ENCODE measurements at regions not wholly inside any gene's neighbourhood (a gene's known extent, or its start where the extent isn't known, plus 50 kb on each side); places are given as distances from the start of the nearest gene placed in this dataset.

- TF ChIP-seq, protein P1, sequence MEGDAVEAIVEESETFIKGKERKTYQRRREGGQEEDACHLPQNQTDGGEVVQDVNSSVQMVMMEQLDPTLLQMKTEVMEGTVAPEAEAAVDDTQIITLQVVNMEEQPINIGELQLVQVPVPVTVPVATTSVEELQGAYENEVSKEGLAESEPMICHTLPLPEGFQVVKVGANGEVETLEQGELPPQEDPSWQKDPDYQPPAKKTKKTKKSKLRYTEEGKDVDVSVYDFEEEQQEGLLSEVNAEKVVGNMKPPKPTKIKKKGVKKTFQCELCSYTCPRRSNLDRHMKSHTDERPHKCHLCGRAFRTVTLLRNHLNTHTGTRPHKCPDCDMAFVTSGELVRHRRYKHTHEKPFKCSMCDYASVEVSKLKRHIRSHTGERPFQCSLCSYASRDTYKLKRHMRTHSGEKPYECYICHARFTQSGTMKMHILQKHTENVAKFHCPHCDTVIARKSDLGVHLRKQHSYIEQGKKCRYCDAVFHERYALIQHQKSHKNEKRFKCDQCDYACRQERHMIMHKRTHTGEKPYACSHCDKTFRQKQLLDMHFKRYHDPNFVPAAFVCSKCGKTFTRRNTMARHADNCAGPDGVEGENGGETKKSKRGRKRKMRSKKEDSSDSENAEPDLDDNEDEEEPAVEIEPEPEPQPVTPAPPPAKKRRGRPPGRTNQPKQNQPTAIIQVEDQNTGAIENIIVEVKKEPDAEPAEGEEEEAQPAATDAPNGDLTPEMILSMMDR (IDR thresholded peaks at IDR 0.05; ENCODE audit: low read depth, low read length) = no peak
- no peak for TF ChIP-seq EZH2phosphoT487 (IDR thresholded peaks at IDR 0.05; ENCODE audit: low read depth)
Measured at GRCh38 chr14:38350102-38350501, 94.2 kb upstream of the CLEC14A start.

Measured in OCI-LY3 (cell line).